Lung (tissue), 11 donors: ENCODE measurements at regions not wholly inside any gene's neighbourhood (a gene's known extent, or its start where the extent isn't known, plus 50 kb on each side); places are given as distances from the start of the nearest gene placed in this dataset.

Experiments
- ATAC-seq: fragments of 200-7000 bp; cut with Tn5 transposase; one replicate; pipeline ENCODE4 v1.9.1; 2020; ENCODE audit warnings: moderate number of reproducible peaks; ENCODE audit not compliant: insufficient read depth, low FRiP score
- DNase-seq, 3 donors: peaks; one replicate each; pipeline ENCODE4 v3.0.0-alpha.2; 2013 to 2017
- H3K27ac ChIP-seq, 2 donors: one replicate each; pipeline ENCODE4 v1.5.1; 2013; ENCODE audit warnings: mild to moderate bottlenecking in 2 of 2, moderate library complexity in 2 of 2, control low read depth in 1 of 2, inconsistent platforms in 1 of 2, low read depth in 1 of 2, low read length in 1 of 2
- H3K27me3 ChIP-seq, 3 donors: one replicate each; pipeline ENCODE4 v1.5.1; 2013; ENCODE audit warnings: low read length in 2 of 3; ENCODE audit not compliant: control insufficient read depth in 3 of 3, insufficient read depth in 3 of 3
- H3K36me3 ChIP-seq, 4 donors: one replicate each; pipeline ENCODE4 v1.5.1; 2013; ENCODE audit warnings: low read length in 4 of 4, mild to moderate bottlenecking in 1 of 4, moderate library complexity in 1 of 4; ENCODE audit not compliant: control insufficient read depth in 4 of 4, insufficient read depth in 4 of 4
- H3K4me1 ChIP-seq, 5 donors: one replicate each; pipeline ENCODE4 v1.5.1; 2013; ENCODE audit warnings: low read length in 5 of 5, mild to moderate bottlenecking in 2 of 5, moderate library complexity in 1 of 5; ENCODE audit not compliant: control insufficient read depth in 5 of 5, insufficient read depth in 5 of 5
- H3K4me3 ChIP-seq: one replicate; pipeline ENCODE4 v1.5.1; 2013; ENCODE audit warnings: mild to moderate bottlenecking, control low read depth, moderate library complexity
- H3K9ac ChIP-seq, 2 donors: one replicate each; pipeline ENCODE4 v1.5.1; 2013; ENCODE audit warnings: low read length in 2 of 2, control low read depth in 1 of 2; ENCODE audit not compliant: insufficient read depth in 1 of 2
- H3K9me3 ChIP-seq, 4 donors: one replicate each; pipeline ENCODE4 v1.5.1; 2013; ENCODE audit warnings: low read length in 3 of 4, mild to moderate bottlenecking in 1 of 4, moderate library complexity in 1 of 4; ENCODE audit not compliant: control insufficient read depth in 4 of 4, insufficient read depth in 3 of 4
- WGBS, 2 donors: extraction: QIAGEN DNeasy Blood & Tissue Kit; methylation state at CpG; one replicate each; pipeline ENCODE4 v1.1.7; 2013; 5-methylcytosine and 5-hydroxymethylcytosine counted together
- TF ChIP-seq, protein P1 (sequence below): IDR thresholded peaks from 2 replicates; pipeline ENCODE4 v1.5.1; 2012; ENCODE audit warnings: mild to moderate bottlenecking; ENCODE audit errors: control extremely low read depth, extremely low read depth
- donor health status: control.
- donor health status: control.
- donor health status: Bipolar disorder and iron deficiency.
- donor health status: healthy.
- donor health status: DM: yes; HTN: yes; CAD: no.

DNA sequence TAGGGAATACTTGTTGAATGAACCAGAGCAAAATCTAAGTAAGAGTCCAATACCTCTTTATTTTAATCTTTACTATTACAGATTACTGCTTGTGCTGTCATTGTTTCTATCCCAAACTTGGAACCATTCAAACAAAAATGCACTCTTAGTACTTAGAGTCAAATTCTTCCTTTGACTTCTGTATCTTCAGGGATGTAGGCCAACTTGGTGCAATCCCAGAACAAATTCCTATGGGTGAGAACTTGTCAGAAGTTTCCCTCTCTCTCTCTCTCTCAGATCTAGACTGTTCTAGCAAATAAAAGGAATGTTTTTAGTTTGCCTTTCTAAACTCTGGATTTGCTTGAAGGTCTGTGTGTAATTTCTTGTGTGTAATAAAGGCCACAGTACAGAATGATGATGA, 329.0 kb upstream of the TMTC4 start:
- Histone ChIP-seq H3K27me3 (no peaks in the 10 kb centered on the region), H3K4me3 (no peak overlapping the region), H3K4me1 (no peaks in the 10 kb centered on the region), H3K27ac (no peak overlapping the region), H3K9me3 (no peaks in the 10 kb centered on the region), H3K9ac (no peak overlapping the region), H3K36me3 (no peaks in the 10 kb centered on the region)
- DNase-seq: no peak
- TF ChIP-seq, protein P1, sequence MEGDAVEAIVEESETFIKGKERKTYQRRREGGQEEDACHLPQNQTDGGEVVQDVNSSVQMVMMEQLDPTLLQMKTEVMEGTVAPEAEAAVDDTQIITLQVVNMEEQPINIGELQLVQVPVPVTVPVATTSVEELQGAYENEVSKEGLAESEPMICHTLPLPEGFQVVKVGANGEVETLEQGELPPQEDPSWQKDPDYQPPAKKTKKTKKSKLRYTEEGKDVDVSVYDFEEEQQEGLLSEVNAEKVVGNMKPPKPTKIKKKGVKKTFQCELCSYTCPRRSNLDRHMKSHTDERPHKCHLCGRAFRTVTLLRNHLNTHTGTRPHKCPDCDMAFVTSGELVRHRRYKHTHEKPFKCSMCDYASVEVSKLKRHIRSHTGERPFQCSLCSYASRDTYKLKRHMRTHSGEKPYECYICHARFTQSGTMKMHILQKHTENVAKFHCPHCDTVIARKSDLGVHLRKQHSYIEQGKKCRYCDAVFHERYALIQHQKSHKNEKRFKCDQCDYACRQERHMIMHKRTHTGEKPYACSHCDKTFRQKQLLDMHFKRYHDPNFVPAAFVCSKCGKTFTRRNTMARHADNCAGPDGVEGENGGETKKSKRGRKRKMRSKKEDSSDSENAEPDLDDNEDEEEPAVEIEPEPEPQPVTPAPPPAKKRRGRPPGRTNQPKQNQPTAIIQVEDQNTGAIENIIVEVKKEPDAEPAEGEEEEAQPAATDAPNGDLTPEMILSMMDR: no peak
- ATAC-seq: no peak

- no peak overlapping the region for H3K4me3 ChIP-seq
- peaks cover 0 to 7% (median under 1%) of the 10 kb centered on the region in 4 donors for H3K9me3 ChIP-seq
- peaks cover 0 to 2% (median 0%) of the 10 kb centered on the region in 5 donors for H3K4me1 ChIP-seq
- H3K9ac ChIP-seq: no peak overlapping the region
- DNase-seq (no peak), ATAC-seq (no peak)
- WGBS, 2 donors: 45 to 64% methylated on average over 2 of the region's 2 CpGs
- no peaks in the 10 kb centered on the region for H3K36me3 ChIP-seq
- H3K27me3 ChIP-seq: no peaks in the 10 kb centered on the region
- H3K27ac ChIP-seq: no peak overlapping the region
- TF ChIP-seq, protein P1: no peak
Observed at GRCh38 chr13:100989392-100989791, 314.8 kb upstream of the TMTC4 start.

- H3K9me3 ChIP-seq: peaks cover 0 to 7% (median under 1%) of the 10 kb centered on the region in 4 donors
- H3K9ac ChIP-seq: no peak overlapping the region
- no peak overlapping the region for H3K4me3 ChIP-seq
- H3K27me3 ChIP-seq: no peaks in the 10 kb centered on the region
- H3K36me3 ChIP-seq: no peaks in the 10 kb centered on the region
- ATAC-seq (no peak), DNase-seq (no peak)
- TF ChIP-seq, protein P1: no peak
- H3K4me1 ChIP-seq: peaks cover 0 to 2% (median 0%) of the 10 kb centered on the region in 5 donors
- 77 to 80% methylated on average over 2 of the region's 2 CpGs for WGBS, 2 donors
- no peak overlapping the region for H3K27ac ChIP-seq
Observed at GRCh38 chr13:100988921-100989320, 314.3 kb upstream of the TMTC4 start.

DNA sequence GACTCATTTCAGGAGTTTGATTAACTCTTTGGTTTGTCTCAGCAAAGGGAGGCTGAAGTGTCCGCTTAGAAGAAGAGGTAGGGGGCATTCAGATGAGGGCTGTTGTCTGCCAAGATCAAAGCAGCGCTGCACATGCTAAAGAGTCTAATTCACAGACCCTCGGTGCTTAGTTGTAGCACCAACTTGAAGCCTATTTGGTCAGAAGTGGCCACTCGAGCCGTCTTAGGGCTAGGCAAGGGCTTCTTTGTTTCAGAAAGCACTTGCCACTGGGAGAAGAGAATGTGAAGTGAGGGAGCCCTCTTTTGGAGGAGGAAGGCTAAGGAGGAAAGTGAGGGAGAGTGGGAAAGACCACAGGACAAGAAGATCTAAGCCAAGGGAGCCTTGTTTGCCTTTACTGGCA, 313.4 kb upstream of the TMTC4 start:
- Histone ChIP-seq H3K9me3 (peaks cover 0 to 7% (median under 1%) of the 10 kb centered on the region in 4 donors), H3K4me1 (peaks cover 0 to 2% (median 0%) of the 10 kb centered on the region in 5 donors), H3K27ac (no peak overlapping the region), H3K9ac (no peak overlapping the region), H3K4me3 (no peak overlapping the region), H3K36me3 (no peaks in the 10 kb centered on the region), H3K27me3 (no peaks in the 10 kb centered on the region)
- 32 to 38% methylated on average over 5 of the region's 5 CpGs for WGBS, 2 donors
- peak; percentile 27 for ATAC-seq
- DNase-seq: peak; percentile 10 to 64 (median 28)
- TF ChIP-seq, protein P1: no peak
